Left lung (tissue), 4 donors: ENCODE measurements at regions not wholly inside any gene's neighbourhood (a gene's known extent, or its start where the extent isn't known, plus 50 kb on each side); places are given as distances from the start of the nearest gene placed in this dataset.
A peak's percentile ranks its signal among the peaks of the same experiment; 100 is the strongest.

Source experiments
- ATAC-seq: fragments of 200-7000 bp; cut with Tn5 transposase; one replicate; pipeline ENCODE4 v1.9.1; 2020; ENCODE audit warnings: moderate library complexity
- DNase-seq, 4 donors: peaks; one replicate each; pipeline ENCODE4 v3.0.0-alpha.2; 2013 to 2020
- H3K27ac ChIP-seq, 2 donors: fragments of 200-600 bp; sonication (generic) in 1 of 2; one replicate each; pipeline versions ENCODE4 v1.5.0 to v1.8.0; 2020 to 2021
- H3K27me3 ChIP-seq, 2 donors: fragments of 200-600 bp; sonication (generic) in 1 of 2; one replicate each; pipeline versions ENCODE4 v1.5.0 to v1.8.0; 2020 to 2021
- H3K36me3 ChIP-seq, 2 donors: fragments of 200-600 bp; sonication (generic) in 1 of 2; one replicate each; pipeline versions ENCODE4 v1.5.0 to v1.8.0; 2020 to 2021
- H3K4me1 ChIP-seq, 2 donors: fragments of 200-600 bp; one replicate each; pipeline ENCODE4 v1.8.0; 2021
- H3K4me3 ChIP-seq, 2 donors: fragments of 200-600 bp; sonication (generic) in 1 of 2; one replicate each; pipeline versions ENCODE4 v1.5.0 to v1.8.0; 2020 to 2021; ENCODE audit warnings: mild to moderate bottlenecking in 1 of 2
- H3K9me3 ChIP-seq, 2 donors: fragments of 200-600 bp; sonication (generic) in 1 of 2; one replicate each; pipeline versions ENCODE4 v1.5.0 to v1.8.0; 2020 to 2021
- intact Hi-C, 2 donors: fragments of 100-400 bp; cut with DNase I; formaldehyde crosslinking; loops; one replicate each; pipeline versions ENCODE4 v1.11.2 to v1.14.2; 2022
- TF ChIP-seq, protein P1 (sequence below), 2 donors: fragments of 200-600 bp; sonication (generic) in 1 of 2; IDR thresholded peaks; one replicate each; pipeline versions ENCODE4 v1.5.0 to v1.8.0; 2021; ENCODE audit warnings: antibody characterized with exemption in 2 of 2
- donor health status: DM: no; HTN: yes; CAD: no.
- donor health status: DM: no; HTN: no; CAD: no.

DNA sequence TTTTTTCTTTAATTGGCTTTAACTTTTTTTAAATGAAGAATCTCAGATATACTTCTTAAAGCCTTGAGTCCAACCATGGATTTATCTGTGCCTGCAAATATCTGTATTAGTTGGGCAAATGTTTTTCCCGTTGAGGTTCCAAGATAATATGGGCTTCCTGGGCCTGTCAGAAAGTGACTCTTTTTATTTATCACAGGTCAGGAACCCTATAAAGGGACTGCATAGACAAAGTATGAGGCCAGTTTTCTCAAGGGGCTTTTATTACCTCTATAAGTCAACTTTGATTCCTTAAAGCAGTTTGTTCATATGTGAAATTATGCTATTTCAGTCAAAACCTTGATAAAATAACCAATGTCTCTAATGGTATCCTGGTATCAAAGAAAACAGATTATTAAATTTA, 80.2 kb upstream of the BMP2K start:
- H3K27ac ChIP-seq, result no peak overlapping the region
- TF ChIP-seq, protein P1, sequence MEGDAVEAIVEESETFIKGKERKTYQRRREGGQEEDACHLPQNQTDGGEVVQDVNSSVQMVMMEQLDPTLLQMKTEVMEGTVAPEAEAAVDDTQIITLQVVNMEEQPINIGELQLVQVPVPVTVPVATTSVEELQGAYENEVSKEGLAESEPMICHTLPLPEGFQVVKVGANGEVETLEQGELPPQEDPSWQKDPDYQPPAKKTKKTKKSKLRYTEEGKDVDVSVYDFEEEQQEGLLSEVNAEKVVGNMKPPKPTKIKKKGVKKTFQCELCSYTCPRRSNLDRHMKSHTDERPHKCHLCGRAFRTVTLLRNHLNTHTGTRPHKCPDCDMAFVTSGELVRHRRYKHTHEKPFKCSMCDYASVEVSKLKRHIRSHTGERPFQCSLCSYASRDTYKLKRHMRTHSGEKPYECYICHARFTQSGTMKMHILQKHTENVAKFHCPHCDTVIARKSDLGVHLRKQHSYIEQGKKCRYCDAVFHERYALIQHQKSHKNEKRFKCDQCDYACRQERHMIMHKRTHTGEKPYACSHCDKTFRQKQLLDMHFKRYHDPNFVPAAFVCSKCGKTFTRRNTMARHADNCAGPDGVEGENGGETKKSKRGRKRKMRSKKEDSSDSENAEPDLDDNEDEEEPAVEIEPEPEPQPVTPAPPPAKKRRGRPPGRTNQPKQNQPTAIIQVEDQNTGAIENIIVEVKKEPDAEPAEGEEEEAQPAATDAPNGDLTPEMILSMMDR (IDR thresholded peaks at IDR 0.05), result no peak
- H3K36me3 ChIP-seq, result no peaks in the 10 kb centered on the region
- ATAC-seq, result no peak
- no peaks in the 10 kb centered on the region for H3K4me1 ChIP-seq
- no peak overlapping the region for H3K4me3 ChIP-seq
- intact Hi-C loops, result no loop called here
- H3K27me3 ChIP-seq, result no peaks in the 10 kb centered on the region
- no peaks in the 10 kb centered on the region for H3K9me3 ChIP-seq
- no peak for DNase-seq

GRCh38 chr4:78703079-78703478, 73.1 kb upstream of the BMP2K start:
- DNase-seq (no peak), ATAC-seq (no peak)
- peaks cover 0 to 14% of the 10 kb centered on the region in 2 donors for H3K9me3 ChIP-seq
- intact Hi-C loops, result no loop called here
- no peak overlapping the region for H3K27ac ChIP-seq
- H3K4me3 ChIP-seq, result no peak overlapping the region
- no peaks in the 10 kb centered on the region for H3K4me1 ChIP-seq
- H3K27me3 ChIP-seq, result no peaks in the 10 kb centered on the region
- TF ChIP-seq, protein P1 (IDR thresholded peaks at IDR 0.05), result no peak
- no peaks in the 10 kb centered on the region for H3K36me3 ChIP-seq

- H3K4me1 ChIP-seq, result no peaks in the 10 kb centered on the region
- TF ChIP-seq, protein P1 (IDR thresholded peaks at IDR 0.05), result no peak
- no peaks in the 10 kb centered on the region for H3K27me3 ChIP-seq
- peaks cover 0 to 14% of the 10 kb centered on the region in 2 donors for H3K9me3 ChIP-seq
- intact Hi-C loops, result no loop called here
- H3K27ac ChIP-seq, result no peak overlapping the region
- H3K36me3 ChIP-seq, result no peaks in the 10 kb centered on the region
- no peak overlapping the region for H3K4me3 ChIP-seq
- ATAC-seq, result no peak
- DNase-seq, result no peak
These were observed 71.8 kb upstream of the BMP2K start for GRCh38 chr4:78704317-78704716.

- TF ChIP-seq, protein P1 (IDR thresholded peaks at IDR 0.05), result no peak
- Histone ChIP-seq H3K4me1 (no peaks in the 10 kb centered on the region), H3K27ac (no peak overlapping the region), H3K27me3 (no peaks in the 10 kb centered on the region), H3K9me3 (peaks cover 0 to 17% of the 10 kb centered on the region in 2 donors), H3K4me3 (no peak overlapping the region), H3K36me3 (no peaks in the 10 kb centered on the region)
- ATAC-seq (peak; percentile 58), DNase-seq (no peak)
- intact Hi-C loops, result no loop called here
These were observed 71.0 kb upstream of the BMP2K start for GRCh38 chr4:78704981-78705683.

- TF ChIP-seq, protein P1 (IDR thresholded peaks at IDR 0.05), result no peak
- H3K27me3 ChIP-seq, result no peaks in the 10 kb centered on the region
- no peak overlapping the region for H3K27ac ChIP-seq
- DNase-seq (no peak), ATAC-seq (peak; percentile 83)
- no peaks in the 10 kb centered on the region for H3K4me1 ChIP-seq
- no peak overlapping the region for H3K4me3 ChIP-seq
- peaks cover 0 to 17% of the 10 kb centered on the region in 2 donors for H3K9me3 ChIP-seq
- H3K36me3 ChIP-seq, result no peaks in the 10 kb centered on the region
- intact Hi-C loops, result no loop called here
These were observed 69.8 kb upstream of the BMP2K start for GRCh38 chr4:78706302-78706701.
